HepG2 (cell line): ENCODE measurements at regions not wholly inside any gene's neighbourhood (a gene's known extent, or its start where the extent isn't known, plus 50 kb on each side); places are given as distances from the start of the nearest gene placed in this dataset.

Experiments used
- CHD2 ChIP-seq: IDR thresholded peaks from 2 replicates; pipeline ENCODE4 v1.6.1; 2011; ENCODE audit warnings: low read depth, low read length, improper control_type of control experiment
- FOXA3 ChIP-seq: IDR thresholded peaks from 2 replicates; pipeline ENCODE4 v1.6.1; 2016; ENCODE audit warnings: missing genetic modification reagents, missing compliant biosample characterization
- JUN ChIP-seq: sonication (generic); formaldehyde crosslinking; IDR thresholded peaks from 2 replicates; pipeline ENCODE4 v1.4.0; 2020; ENCODE audit warnings: mild to moderate bottlenecking, missing genetic modification reagents
- MBNL3 ChIP-seq: fragments of 250-450 bp; sonication (Bioruptor Pico); conservative IDR thresholded peaks from 2 replicates; pipeline ENCODE4 v1.8.0; 2022; ENCODE audit warnings: mild to moderate bottlenecking, inconsistent platforms
- NR2F1 ChIP-seq, 2 experiments: fragments of 450-650 bp in 1 of 2; formaldehyde crosslinking in 1 of 2; IDR thresholded peaks; 2 replicates each; pipeline versions ENCODE4 v1.5.0 to v1.6.1; 2016 to 2020; ENCODE audit warnings: mild to moderate bottlenecking in 1 of 2, missing compliant biosample characterization in 1 of 2, missing genetic modification reagents in 1 of 2, moderate library complexity in 1 of 2
- POLR2AphosphoS5 ChIP-seq: IDR thresholded peaks from 2 replicates; pipeline ENCODE4 v1.6.1; 2012; ENCODE audit warnings: low read depth, low read length
- ZNF3 ChIP-seq: IDR thresholded peaks from 2 replicates; pipeline ENCODE4 v1.7.0; 2017; ENCODE audit warnings: inconsistent platforms
- TF ChIP-seq, protein P1 (sequence below): sonication (generic); formaldehyde crosslinking; IDR thresholded peaks from 2 replicates; pipeline ENCODE4 v1.4.0; 2020; ENCODE audit warnings: missing genetic modification reagents
- TF ChIP-seq, protein P2 (sequence below): sonication (generic); formaldehyde crosslinking; IDR thresholded peaks from 2 replicates; pipeline ENCODE4 v1.5.0; 2020; ENCODE audit warnings: mild to moderate bottlenecking, missing genetic modification reagents, moderate library complexity

DNA sequence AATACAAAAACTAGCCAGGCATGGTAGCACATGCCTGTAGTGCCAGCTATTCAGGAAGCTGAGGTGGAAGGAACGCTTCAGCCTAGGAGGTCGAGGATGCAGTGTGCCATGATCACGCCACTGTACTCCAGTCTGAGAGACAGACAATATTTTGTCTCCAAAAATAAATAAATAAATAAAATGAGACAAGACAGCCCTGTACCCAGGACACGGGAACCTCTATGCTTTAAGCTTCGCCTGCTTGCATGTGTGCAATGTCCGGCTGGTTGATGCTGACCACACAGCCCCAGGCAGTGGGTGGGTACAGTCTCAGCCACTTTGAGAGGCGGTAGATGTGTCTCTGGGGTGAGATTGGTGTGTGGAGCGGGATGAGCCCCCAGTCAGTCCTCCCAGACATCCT is 52.0 kb upstream of the MPEG1 start:
- no peak for TF ChIP-seq ZNF3 (CRISPR knock-in tag)
- no peak for TF ChIP-seq MBNL3 (CRISPR knock-in tag)
- TF ChIP-seq JUN: no peak
- TF ChIP-seq NR2F1 (CRISPR knock-in tag; IDR thresholded peaks at IDR 0.05): no peak
- no peak for TF ChIP-seq POLR2AphosphoS5
- no peak for TF ChIP-seq FOXA3 (CRISPR knock-in tag)
- TF ChIP-seq, protein P1, sequence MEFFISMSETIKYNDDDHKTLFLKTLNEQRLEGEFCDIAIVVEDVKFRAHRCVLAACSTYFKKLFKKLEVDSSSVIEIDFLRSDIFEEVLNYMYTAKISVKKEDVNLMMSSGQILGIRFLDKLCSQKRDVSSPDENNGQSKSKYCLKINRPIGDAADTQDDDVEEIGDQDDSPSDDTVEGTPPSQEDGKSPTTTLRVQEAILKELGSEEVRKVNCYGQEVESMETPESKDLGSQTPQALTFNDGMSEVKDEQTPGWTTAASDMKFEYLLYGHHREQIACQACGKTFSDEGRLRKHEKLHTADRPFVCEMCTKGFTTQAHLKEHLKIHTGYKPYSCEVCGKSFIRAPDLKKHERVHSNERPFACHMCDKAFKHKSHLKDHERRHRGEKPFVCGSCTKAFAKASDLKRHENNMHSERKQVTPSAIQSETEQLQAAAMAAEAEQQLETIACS (CRISPR knock-in tag): no peak
- TF ChIP-seq, protein P2, sequence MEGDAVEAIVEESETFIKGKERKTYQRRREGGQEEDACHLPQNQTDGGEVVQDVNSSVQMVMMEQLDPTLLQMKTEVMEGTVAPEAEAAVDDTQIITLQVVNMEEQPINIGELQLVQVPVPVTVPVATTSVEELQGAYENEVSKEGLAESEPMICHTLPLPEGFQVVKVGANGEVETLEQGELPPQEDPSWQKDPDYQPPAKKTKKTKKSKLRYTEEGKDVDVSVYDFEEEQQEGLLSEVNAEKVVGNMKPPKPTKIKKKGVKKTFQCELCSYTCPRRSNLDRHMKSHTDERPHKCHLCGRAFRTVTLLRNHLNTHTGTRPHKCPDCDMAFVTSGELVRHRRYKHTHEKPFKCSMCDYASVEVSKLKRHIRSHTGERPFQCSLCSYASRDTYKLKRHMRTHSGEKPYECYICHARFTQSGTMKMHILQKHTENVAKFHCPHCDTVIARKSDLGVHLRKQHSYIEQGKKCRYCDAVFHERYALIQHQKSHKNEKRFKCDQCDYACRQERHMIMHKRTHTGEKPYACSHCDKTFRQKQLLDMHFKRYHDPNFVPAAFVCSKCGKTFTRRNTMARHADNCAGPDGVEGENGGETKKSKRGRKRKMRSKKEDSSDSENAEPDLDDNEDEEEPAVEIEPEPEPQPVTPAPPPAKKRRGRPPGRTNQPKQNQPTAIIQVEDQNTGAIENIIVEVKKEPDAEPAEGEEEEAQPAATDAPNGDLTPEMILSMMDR (CRISPR knock-in tag): no peak
- no peak for TF ChIP-seq CHD2
